ENCODE measurements at regions not wholly inside any gene's neighbourhood (a gene's known extent, or its start where the extent isn't known, plus 50 kb on each side); places are given as distances from the start of the nearest gene placed in this dataset.

GRCh38 chr3:193879099-193879863, 256.7 kb upstream of the HES1 start:
- DNase-seq, result no peak

GRCh38 chr3:193879864-193880242, 256.1 kb upstream of the HES1 start:
- no peak for DNase-seq

- no peak for DNase-seq
Measured at GRCh38 chr3:193882091-193882490, 253.9 kb upstream of the HES1 start.

- DNase-seq, result no peak
Measured at GRCh38 chr3:193883551-193883950, 252.4 kb upstream of the HES1 start.

GRCh38 chr3:193884027-193884426, 251.9 kb upstream of the HES1 start:
- no peak for DNase-seq

GRCh38 chr3:193884652-193885051, 251.3 kb upstream of the HES1 start:
- no peak for DNase-seq

- no peak for DNase-seq
Measured at GRCh38 chr3:193885832-193886231, 250.1 kb upstream of the HES1 start.

GRCh38 chr3:193890016-193890897, 245.7 kb upstream of the HES1 start:
- DNase-seq, result no peak

- no peak for DNase-seq
Measured at GRCh38 chr3:193894121-193894863, 241.7 kb upstream of the HES1 start.

- no peak for DNase-seq
Measured at GRCh38 chr3:193895409-193895808, 240.5 kb upstream of the HES1 start.

- no peak for DNase-seq
Measured at GRCh38 chr3:193896419-193896818, 239.5 kb upstream of the HES1 start.

GRCh38 chr3:193897288-193897687, 238.7 kb upstream of the HES1 start:
- DNase-seq, result no peak

GRCh38 chr3:193897731-193898180, 238.2 kb upstream of the HES1 start:
- no peak for DNase-seq

- no peak for DNase-seq
Measured at GRCh38 chr3:193899001-193899400, 236.9 kb upstream of the HES1 start.

GRCh38 chr3:193901007-193901406, 234.9 kb upstream of the HES1 start:
- DNase-seq, result no peak

GRCh38 chr3:193902607-193903511, 233.1 kb upstream of the HES1 start:
- no peak for DNase-seq

- DNase-seq, result no peak
Measured at GRCh38 chr3:193903512-193903817, 232.5 kb upstream of the HES1 start.

- DNase-seq, result no peak
Measured at GRCh38 chr3:193903966-193904365, 232.0 kb upstream of the HES1 start.

GRCh38 chr3:193905541-193906396, 230.2 kb upstream of the HES1 start:
- DNase-seq, result no peak

GRCh38 chr3:193906849-193907410, 229.0 kb upstream of the HES1 start:
- DNase-seq, result no peak

- no peak for DNase-seq
Measured at GRCh38 chr3:193908181-193908744, 227.7 kb upstream of the HES1 start.

Measured in stimulated activated CD4-positive, alpha-beta T cell treated with anti-CD3 and anti-CD28 coated beads, Interleukin-12 subunit alpha, Interleukin-12 subunit beta, amount 100 ng/mL, for 4 hours (primary cell).